A673 (cell line): ENCODE measurements at regions not wholly inside any gene's neighbourhood (a gene's known extent, or its start where the extent isn't known, plus 50 kb on each side); places are given as distances from the start of the nearest gene placed in this dataset.

Experiments
- EZH2 ChIP-seq: fragments of 200-600 bp; sonication (generic); IDR thresholded peaks from 2 replicates; pipeline ENCODE4 v1.6.1; 2017; ENCODE audit warnings: borderline replicate concordance, low read depth, mild to moderate bottlenecking, mixed read lengths, antibody characterized with exemption, low read length; ENCODE audit not compliant: poor library complexity, severe bottlenecking
- TF ChIP-seq, protein P1 (sequence below): fragments of 300-800, 200-600 bp; sonication (generic); conservative IDR thresholded peaks from 2 replicates; pipeline ENCODE4 v1.5.1; 2017; ENCODE audit warnings: low read depth, mild to moderate bottlenecking, antibody characterized with exemption, low read length, moderate library complexity, mixed read lengths

DNA sequence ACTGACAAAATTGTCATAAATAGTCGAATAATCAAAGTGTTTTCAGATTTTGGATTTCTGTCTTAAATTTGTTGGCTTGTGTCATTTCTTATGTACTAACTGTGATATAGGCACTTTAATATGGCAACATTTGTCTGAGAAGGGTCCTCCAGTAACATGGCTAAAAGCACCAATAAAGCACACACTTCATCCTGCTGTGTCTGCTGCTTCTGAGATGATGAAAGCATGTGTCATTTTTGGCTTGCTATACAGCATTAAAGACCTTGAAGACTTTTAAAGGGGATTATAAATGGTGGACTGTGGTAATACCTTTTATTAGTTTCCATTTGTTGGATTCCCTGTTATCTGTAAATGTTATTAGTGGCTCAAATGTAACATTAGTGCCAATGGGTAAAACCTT lies 551.8 kb upstream of the GRID2 start:
- TF ChIP-seq, protein P1, sequence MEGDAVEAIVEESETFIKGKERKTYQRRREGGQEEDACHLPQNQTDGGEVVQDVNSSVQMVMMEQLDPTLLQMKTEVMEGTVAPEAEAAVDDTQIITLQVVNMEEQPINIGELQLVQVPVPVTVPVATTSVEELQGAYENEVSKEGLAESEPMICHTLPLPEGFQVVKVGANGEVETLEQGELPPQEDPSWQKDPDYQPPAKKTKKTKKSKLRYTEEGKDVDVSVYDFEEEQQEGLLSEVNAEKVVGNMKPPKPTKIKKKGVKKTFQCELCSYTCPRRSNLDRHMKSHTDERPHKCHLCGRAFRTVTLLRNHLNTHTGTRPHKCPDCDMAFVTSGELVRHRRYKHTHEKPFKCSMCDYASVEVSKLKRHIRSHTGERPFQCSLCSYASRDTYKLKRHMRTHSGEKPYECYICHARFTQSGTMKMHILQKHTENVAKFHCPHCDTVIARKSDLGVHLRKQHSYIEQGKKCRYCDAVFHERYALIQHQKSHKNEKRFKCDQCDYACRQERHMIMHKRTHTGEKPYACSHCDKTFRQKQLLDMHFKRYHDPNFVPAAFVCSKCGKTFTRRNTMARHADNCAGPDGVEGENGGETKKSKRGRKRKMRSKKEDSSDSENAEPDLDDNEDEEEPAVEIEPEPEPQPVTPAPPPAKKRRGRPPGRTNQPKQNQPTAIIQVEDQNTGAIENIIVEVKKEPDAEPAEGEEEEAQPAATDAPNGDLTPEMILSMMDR, result no peak
- no peak for TF ChIP-seq EZH2
